Uterus (tissue), 2 donors: ENCODE measurements at regions not wholly inside any gene's neighbourhood (a gene's known extent, or its start where the extent isn't known, plus 50 kb on each side); places are given as distances from the start of the nearest gene placed in this dataset.

Source experiments
- POLR2A ChIP-seq, 2 donors: fragments of 450-650 bp; IDR thresholded peaks; one replicate each; pipeline ENCODE4 v1.6.1; 2016; ENCODE audit warnings: antibody characterized with exemption in 2 of 2, mild to moderate bottlenecking in 1 of 2, moderate library complexity in 1 of 2
- TF ChIP-seq, protein P1 (sequence below), 4 experiments: fragments of 200-600 bp in 2 of 4; fragments of 450-650 bp in 2 of 4; sonication (generic) in 2 of 4; IDR thresholded peaks; one replicate each; pipeline ENCODE4 v1.5.1; 2016 to 2019; ENCODE audit warnings: antibody characterized with exemption in 4 of 4, mild to moderate bottlenecking in 2 of 4, moderate library complexity in 1 of 4

- TF ChIP-seq POLR2A (IDR thresholded peaks at IDR 0.05), result no peak
- TF ChIP-seq, protein P1, sequence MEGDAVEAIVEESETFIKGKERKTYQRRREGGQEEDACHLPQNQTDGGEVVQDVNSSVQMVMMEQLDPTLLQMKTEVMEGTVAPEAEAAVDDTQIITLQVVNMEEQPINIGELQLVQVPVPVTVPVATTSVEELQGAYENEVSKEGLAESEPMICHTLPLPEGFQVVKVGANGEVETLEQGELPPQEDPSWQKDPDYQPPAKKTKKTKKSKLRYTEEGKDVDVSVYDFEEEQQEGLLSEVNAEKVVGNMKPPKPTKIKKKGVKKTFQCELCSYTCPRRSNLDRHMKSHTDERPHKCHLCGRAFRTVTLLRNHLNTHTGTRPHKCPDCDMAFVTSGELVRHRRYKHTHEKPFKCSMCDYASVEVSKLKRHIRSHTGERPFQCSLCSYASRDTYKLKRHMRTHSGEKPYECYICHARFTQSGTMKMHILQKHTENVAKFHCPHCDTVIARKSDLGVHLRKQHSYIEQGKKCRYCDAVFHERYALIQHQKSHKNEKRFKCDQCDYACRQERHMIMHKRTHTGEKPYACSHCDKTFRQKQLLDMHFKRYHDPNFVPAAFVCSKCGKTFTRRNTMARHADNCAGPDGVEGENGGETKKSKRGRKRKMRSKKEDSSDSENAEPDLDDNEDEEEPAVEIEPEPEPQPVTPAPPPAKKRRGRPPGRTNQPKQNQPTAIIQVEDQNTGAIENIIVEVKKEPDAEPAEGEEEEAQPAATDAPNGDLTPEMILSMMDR (IDR thresholded peaks at IDR 0.05), result no peak
Measured at GRCh38 chr1:61536174-61537108, 188.5 kb downstream of the TM2D1 start.
